HG02759 (cell line): ENCODE measurements at regions not wholly inside any gene's neighbourhood (a gene's known extent, or its start where the extent isn't known, plus 50 kb on each side); places are given as distances from the start of the nearest gene placed in this dataset.

ENCODE experiments used
- ATAC-seq: cut with Tn5 transposase; IDR thresholded peaks from one replicate; pipeline ENCODE4 v1.9.1; 2021; ENCODE audit warnings: mild to moderate bottlenecking, moderate library complexity; ENCODE audit not compliant: unreplicated experiment

- no peak for ATAC-seq
These were observed 169.8 kb downstream of the SUCLA2 start for GRCh38 chr13:47831265-47831664.

GRCh38 chr13:47829690-47830089 is 171.4 kb downstream of the SUCLA2 start:
- ATAC-seq, result no peak

- ATAC-seq, result no peak
These were observed 174.6 kb downstream of the SUCLA2 start for GRCh38 chr13:47826471-47826870.

DNA sequence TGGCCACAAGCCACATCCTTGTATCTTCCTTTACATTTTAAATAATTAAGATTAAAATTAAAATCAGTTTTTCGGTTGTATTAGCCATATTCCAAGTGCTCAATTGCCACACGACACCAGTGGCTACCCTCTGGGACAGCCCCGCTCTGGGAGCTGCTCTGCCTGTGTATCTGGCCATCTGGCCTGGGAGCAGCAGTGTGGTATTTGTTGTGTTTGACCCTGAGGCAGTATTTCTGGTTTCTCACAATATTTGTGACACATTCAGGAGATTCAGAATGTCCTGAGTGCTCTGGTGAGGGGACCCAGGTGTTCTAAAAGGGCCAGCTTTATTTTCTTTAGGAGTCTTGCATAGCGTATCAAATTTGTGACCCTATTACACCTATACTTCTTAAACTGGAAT is 179.0 kb downstream of the SUCLA2 start:
- ATAC-seq, result no peak

- ATAC-seq, result no peak
These were observed 184.2 kb downstream of the SUCLA2 start for GRCh38 chr13:47816831-47817230.

GRCh38 chr13:47813718-47814117 is 187.4 kb downstream of the SUCLA2 start:
- no peak for ATAC-seq

DNA sequence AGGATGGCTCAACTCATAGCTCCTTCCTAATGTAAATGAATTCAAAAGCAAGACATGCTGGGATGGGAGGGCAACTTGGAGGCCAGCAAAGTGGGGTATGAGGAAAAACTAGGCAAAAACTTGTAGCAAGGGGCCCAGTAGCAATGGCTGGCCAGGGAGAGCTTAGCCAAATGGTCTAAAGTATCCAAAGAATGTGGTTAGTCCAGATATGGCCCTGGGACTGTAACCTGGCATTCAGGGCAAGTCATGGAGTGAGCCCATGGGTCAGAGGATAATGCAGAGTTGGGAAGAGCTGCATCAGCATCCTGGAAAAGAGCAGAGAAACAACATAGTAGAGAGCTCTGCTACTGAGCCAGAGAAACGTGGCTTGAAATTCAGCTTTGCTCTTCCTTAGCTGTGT is 191.7 kb downstream of the SUCLA2 start:
- ATAC-seq, result no peak

GRCh38 chr13:47803131-47803530 is 197.9 kb downstream of the SUCLA2 start:
- ATAC-seq, result no peak

DNA sequence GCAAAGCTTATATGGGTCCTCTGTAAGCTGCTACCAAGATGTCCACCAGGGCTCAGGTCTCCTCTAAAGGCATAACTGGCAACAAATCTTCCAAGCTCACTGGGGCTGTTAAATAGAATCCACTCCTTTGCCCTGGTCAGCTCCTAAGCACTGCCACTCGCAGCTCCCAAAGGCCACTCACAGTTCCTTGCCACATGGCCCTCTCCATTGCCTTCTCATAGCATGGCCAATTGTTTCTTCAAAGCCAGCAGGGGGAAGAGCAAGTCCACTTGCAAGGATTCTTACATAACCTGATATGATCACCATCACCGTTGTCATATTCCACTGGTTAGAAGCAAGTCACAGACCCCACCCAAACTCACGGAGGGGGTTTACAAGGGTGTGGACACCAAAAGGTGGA is 199.5 kb downstream of the SUCLA2 start:
- no peak for ATAC-seq

DNA sequence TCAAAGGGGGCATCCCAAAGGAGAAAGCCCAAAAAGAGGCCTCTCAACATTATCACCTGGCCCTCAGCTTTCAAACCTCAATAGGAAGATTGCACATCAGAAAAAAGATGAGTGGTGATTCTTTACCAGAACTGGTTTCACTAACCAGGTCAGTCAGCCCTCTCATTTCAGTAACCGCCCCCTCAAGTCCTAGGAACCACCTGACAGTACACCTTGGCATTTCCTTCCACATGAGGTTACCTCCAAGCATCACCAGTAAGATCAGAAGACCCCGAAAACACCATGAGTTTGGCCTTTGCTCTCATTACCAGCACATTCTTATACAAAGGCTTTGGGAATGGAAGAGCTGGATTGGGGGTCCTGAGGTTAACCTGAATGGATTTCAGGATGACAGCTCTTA is 200.5 kb downstream of the SUCLA2 start:
- no peak for ATAC-seq

DNA sequence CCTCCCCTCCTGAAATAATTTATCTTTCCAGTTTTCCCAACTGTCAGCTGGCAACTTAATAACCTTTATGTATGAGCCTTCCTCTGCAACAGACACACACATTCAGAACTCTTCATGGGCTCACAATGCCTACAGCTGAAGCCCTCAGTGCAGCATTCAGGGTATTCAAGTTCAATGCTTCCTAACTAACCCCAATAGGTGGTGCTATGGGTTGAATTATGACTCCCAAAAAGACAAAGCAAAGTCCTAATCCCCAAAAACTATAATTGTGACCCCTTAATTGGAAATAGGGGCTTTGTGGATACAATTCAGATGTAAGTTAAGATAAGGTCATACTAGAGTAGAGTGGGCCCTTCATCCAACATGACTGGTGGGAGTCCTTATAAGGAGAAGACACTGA is 202.2 kb downstream of the SUCLA2 start:
- ATAC-seq, result no peak

GRCh38 chr13:47798194-47798593 is 202.9 kb downstream of the SUCLA2 start:
- no peak for ATAC-seq

- no peak for ATAC-seq
These were observed 204.3 kb downstream of the SUCLA2 start for GRCh38 chr13:47796816-47797215.

DNA sequence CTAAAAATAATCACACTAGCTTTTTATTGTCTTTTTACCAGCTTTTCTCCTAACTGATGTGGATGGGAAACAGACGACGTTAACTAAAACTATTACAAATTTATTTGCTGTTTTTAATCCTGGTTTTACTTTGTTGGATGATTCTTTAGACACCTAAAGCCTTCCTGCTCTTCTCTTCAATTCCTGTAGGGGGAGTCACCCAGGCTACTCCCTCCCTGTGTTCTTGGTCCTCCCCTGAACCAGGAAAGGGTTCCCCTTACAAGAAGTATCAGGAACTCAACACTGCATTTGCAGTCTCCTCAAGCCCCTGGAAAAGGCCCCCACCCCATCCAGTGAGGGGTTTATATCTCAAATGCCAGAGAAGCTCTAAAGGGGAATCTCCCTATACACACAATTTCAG is 206.1 kb downstream of the SUCLA2 start:
- no peak for ATAC-seq

GRCh38 chr13:47790755-47791154 is 210.3 kb downstream of the SUCLA2 start:
- ATAC-seq, result no peak

- ATAC-seq, result no peak
These were observed 212.2 kb downstream of the SUCLA2 start for GRCh38 chr13:47788844-47789243.

DNA sequence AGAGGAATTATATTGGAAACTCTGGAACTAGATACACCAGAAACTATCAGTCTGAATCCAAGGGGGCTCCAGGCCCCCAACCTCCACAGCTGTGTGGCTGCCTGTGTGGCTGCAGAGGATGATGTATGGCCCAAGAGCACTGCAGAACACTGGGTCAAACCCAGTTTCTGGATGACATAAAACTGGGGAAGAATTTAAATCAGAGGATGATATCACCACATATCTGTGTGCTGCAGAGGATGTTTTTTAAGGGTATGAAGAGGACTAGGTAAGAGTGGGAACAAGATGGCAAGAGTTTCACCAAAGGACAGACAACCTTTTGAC is 226.4 kb downstream of the SUCLA2 start:
- ATAC-seq, result no peak

DNA sequence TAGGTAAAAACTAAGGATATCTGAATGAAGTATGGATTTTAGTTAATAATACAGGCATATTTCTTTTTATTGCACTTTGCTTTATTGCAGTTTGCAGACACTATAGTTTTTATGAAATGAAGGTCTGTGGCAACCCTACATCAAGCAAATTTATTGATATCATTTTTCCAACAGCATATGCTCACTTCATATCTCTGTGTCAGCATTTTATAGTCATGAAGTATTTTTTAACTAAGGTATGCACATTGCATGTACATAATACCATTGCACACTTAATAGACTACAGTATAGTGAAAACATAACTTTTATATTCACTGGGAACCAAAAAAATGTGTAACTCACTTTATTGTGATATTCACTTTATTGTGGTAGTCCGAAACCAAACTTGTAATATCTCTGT is 236.3 kb downstream of the SUCLA2 start:
- no peak for ATAC-seq

DNA sequence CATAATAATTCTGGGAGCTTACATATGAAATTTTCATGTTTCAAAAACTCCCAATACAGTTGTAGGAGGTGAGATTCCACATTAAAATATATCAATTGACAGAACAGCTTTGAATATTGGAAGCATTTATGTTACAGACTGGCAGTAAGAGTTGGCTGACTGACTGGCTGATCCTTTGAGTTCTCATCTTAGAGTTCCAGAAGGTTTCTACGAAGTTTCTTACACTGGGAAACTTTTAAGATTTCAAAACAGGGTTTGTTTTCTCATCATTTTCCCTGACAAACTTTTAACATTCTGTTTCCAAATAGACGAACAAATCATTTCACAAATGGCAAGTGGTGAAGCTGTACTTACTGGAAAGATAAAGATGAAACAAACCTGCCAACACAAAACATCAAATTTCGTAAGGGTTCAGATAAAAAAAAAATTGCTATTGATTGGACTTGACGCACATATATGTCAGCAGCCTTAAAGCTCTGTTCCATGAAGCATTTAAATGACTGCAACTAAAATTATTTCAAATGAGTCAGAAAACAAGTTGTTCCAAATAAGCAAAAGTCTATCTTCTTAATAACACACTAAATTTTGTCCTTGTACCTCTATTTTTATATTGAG is 243.5 kb downstream of the SUCLA2 start:
- no peak for ATAC-seq

DNA sequence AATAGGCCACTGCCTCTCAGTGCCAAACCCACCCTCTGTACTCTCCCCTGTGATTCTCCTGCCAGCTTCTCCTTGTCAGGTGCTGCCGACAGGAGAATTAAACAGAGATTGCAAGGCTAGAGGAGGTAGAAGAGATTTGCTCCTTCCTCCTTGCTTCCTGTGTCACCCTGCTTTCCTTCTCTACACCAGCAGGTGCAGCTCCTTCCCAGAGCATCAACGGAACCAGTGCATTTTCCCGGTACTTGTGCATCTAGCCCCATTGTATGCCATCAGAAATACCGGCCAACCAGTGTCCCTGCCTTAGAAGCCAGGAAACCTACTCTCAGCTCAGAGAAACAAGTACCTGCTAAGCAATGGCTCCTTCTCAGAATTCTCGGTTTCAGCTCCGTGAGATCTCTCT is 253.2 kb downstream of the SUCLA2 start:
- ATAC-seq, result no peak

- ATAC-seq, result no peak
These were observed 274.7 kb downstream of the SUCLA2 start for GRCh38 chr13:47726394-47726793.

DNA sequence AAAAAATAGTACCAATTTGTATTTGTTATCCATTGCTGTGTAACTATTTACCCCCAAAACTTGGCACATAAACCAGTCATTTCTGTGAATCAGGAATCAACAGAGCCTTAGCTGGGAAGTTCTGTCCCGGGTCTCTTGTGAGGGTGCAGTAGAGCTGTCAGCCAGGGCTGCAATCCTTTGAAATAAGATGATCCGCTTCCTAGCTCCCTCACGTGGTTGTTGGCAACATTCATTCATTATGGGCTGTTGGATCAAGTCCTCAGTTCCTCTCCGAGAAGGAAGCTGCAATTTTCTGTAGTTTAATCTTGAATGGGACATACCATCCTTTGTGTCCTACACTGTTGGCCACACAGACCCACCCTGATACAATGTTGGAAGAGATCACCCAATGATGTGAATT is 277.2 kb downstream of the SUCLA2 start:
- no peak for ATAC-seq

DNA sequence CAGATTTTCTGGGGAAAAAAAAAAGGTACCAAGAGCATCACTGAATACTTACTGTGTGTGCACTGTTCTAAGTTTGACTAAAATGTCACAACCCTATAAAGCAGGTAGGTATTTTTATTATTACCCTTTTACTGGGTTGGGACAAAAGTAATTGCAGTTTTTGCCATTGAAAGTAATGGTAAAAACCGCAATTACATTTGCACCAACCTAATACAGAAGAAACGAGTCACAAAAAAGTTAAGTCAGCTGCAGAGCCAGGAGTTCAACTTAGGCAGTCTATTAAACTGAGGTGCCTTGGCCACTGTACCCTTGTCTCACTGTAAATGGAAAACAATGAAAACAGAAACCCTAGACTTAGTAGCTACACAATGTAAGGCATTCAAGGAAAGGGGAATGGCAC is 281.9 kb downstream of the SUCLA2 start:
- ATAC-seq, result no peak

DNA sequence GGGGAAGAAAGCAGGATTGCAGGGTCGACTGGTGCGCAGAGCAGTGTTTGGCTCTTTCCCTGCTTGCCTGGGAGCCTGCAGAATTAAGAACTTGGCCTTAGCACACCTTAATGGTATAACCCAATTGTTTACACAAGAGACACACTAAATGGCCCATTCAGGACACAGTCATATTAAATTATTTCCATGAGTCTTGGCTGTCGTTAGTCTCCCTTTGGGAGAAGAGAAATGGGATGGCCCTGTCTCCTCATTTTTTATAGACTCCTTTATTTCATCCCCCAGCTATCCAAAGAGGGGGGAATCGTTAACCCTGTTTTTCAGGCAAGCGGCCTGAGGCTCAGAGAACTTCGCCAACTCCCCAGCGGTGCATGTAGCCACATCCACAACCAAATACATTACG is 282.5 kb downstream of the SUCLA2 start:
- no peak for ATAC-seq
